B cell (primary cell): ENCODE measurements at regions not wholly inside any gene's neighbourhood (a gene's known extent, or its start where the extent isn't known, plus 50 kb on each side); places are given as distances from the start of the nearest gene placed in this dataset.

Experiments used
- ATAC-seq: fragments of 200-7000 bp; cut with Tn5 transposase; one replicate; pipeline ENCODE4 v1.10.0; 2021; ENCODE audit warnings: low read depth, mild to moderate bottlenecking, moderate number of reproducible peaks, moderate library complexity
- CTCF ChIA-PET: fragments of 350-600 bp; sonication (Branson Sonifier 250); formaldehyde crosslinking; loops from one replicate; lab custom pipeline; 2021; ENCODE audit warnings: antibody characterized with exemption, inconsistent platforms; lab: Charles Lee
- POLR2A ChIA-PET: fragments of 350-600 bp; sonication (Branson Sonifier 250); formaldehyde crosslinking; loops from one replicate; lab custom pipeline; 2021; ENCODE audit warnings: antibody characterized with exemption; lab: Charles Lee
- DNase-seq: peaks from one replicate; pipeline ENCODE4 v3.0.0; 2013
- H2AFZ ChIP-seq: 2 replicates; pipeline ENCODE4 v1.6.1; 2012; ENCODE audit warnings: mild to moderate bottlenecking, low read depth, low read length; ENCODE audit not compliant: insufficient read depth, poor library complexity, severe bottlenecking
- H3K27ac ChIP-seq, 2 donors: 1 replicate in 1 of 2; 2 replicates in 1 of 2; pipeline ENCODE4 v1.5.1; 2012 to 2013; ENCODE audit warnings: low read length in 2 of 2, mild to moderate bottlenecking in 2 of 2, moderate library complexity in 1 of 2
- H3K27me3 ChIP-seq, 4 experiments: fragments of 200-600 bp in 1 of 4; sonication (generic) in 1 of 4; replicated peaks in 1 of 4; 1 replicate in 2 of 4; 2 replicates in 2 of 4; pipeline versions ENCODE4 v1.6.1 to v1.7.0; 2013 to 2016; ENCODE audit warnings: low read length in 3 of 4, mild to moderate bottlenecking in 2 of 4, mixed read lengths in 1 of 4, moderate library complexity in 1 of 4; ENCODE audit not compliant: insufficient read depth in 4 of 4, control insufficient read depth in 3 of 4; ENCODE audit errors: control extremely low read depth in 1 of 4
- H3K36me3 ChIP-seq, 2 experiments: replicated peaks in 1 of 2; 1 replicate in 1 of 2; 2 replicates in 1 of 2; pipeline versions ENCODE4 v1.6.1 to v1.7.1; 2013; ENCODE audit warnings: low read length in 1 of 2; ENCODE audit not compliant: insufficient read depth in 2 of 2, control insufficient read depth in 1 of 2; ENCODE audit errors: control extremely low read depth in 1 of 2, extremely low read depth in 1 of 2
- H3K4me1 ChIP-seq, 2 donors: fragments of 200-600 bp in 1 of 2; sonication (generic) in 1 of 2; 1 replicate in 1 of 2; 2 replicates in 1 of 2; pipeline versions ENCODE4 v1.5.1 to v1.6.1; 2013 to 2017; ENCODE audit warnings: low read length in 2 of 2; ENCODE audit not compliant: control insufficient read depth in 2 of 2, insufficient read depth in 2 of 2
- H3K4me2 ChIP-seq: replicated peaks from 2 replicates; pipeline ENCODE3; 2012; ENCODE audit warnings: mild to moderate bottlenecking, low read depth, low read length; ENCODE audit not compliant: poor library complexity, severe bottlenecking
- H3K4me3 ChIP-seq, 5 experiments: fragments of 200-600 bp in 1 of 5; sonication (generic) in 1 of 5; 1 replicate in 3 of 5; 2 replicates in 2 of 5; pipeline versions ENCODE4 v1.5.1 to v1.7.0; 2011 to 2016; ENCODE audit warnings: low read length in 4 of 5, mild to moderate bottlenecking in 4 of 5, low read depth in 2 of 5, control low read depth in 1 of 5, moderate library complexity in 1 of 5; ENCODE audit not compliant: insufficient read depth in 1 of 5; ENCODE audit errors: control extremely low read depth in 1 of 5, extremely low read depth in 1 of 5
- H3K79me2 ChIP-seq: fragments of 200-600 bp; sonication (generic); one replicate; pipeline ENCODE4 v1.6.0; 2016; ENCODE audit warnings: low read length; ENCODE audit not compliant: control insufficient read depth, insufficient read depth
- H3K9ac ChIP-seq: fragments of 200-600 bp; sonication (generic); 2 replicates; pipeline ENCODE4 v1.6.1; 2017; ENCODE audit warnings: mild to moderate bottlenecking, low read length, moderate library complexity
- H3K9me3 ChIP-seq, 3 donors: one replicate each; pipeline versions ENCODE4 v1.6.1 to v1.7.1; 2013; ENCODE audit warnings: low read length in 2 of 3; ENCODE audit not compliant: control insufficient read depth in 2 of 3, insufficient read depth in 1 of 3; ENCODE audit errors: control extremely low read depth in 1 of 3
- H4K20me1 ChIP-seq: 2 replicates; pipeline ENCODE4 v1.6.0; 2012; ENCODE audit warnings: mild to moderate bottlenecking, low read length; ENCODE audit not compliant: insufficient read depth, control insufficient read depth, poor library complexity, severe bottlenecking
- H3K27ac Mint-ChIP-seq: one replicate; pipeline ENCODE4 v1.8.0; 2021; ENCODE audit warnings: mixed read lengths
- H3K27me3 Mint-ChIP-seq: one replicate; pipeline ENCODE4 v1.8.0; 2021; ENCODE audit warnings: mixed read lengths
- H3K4me1 Mint-ChIP-seq: one replicate; pipeline ENCODE4 v1.8.0; 2021; ENCODE audit warnings: mixed read lengths
- H3K4me3 Mint-ChIP-seq: one replicate; pipeline ENCODE4 v1.8.0; 2021; ENCODE audit warnings: mixed read lengths
- H3K9me3 Mint-ChIP-seq: one replicate; pipeline ENCODE4 v1.8.0; 2022; ENCODE audit warnings: mixed read lengths; ENCODE audit not compliant: insufficient read depth
- EZH2 ChIP-seq: IDR thresholded peaks from 2 replicates; pipeline ENCODE4 v1.6.1; 2012; ENCODE audit warnings: borderline replicate concordance, low read depth, mild to moderate bottlenecking, moderate library complexity, low read length; ENCODE audit not compliant: insufficient read depth, poor library complexity, severe bottlenecking
- WGBS: methylation state at CpG from one replicate; pipeline ENCODE4 v1.1.5; 2013; ENCODE audit warnings: missing lambda C conversion rate; ENCODE audit not compliant: insufficient coverage; 5-methylcytosine and 5-hydroxymethylcytosine counted together
- intact Hi-C: fragments of 100-400 bp; cut with micrococcal nuclease; formaldehyde crosslinking; loops from one replicate; pipeline ENCODE4 v1.10.0; 2022
- TF ChIP-seq, protein P1 (sequence below): fragments of 200-600 bp; IDR thresholded peaks from one replicate; pipeline ENCODE4 v1.8.0; 2022; ENCODE audit warnings: antibody characterized with exemption, mild to moderate bottlenecking

GRCh38 chr4:181650033-181650825, 593.0 kb upstream of the TENM3 start:
- Mint-ChIP-seq H3K27me3 (no peaks in the 10 kb centered on the region), H3K9me3 (peaks cover 2% of the 10 kb centered on the region)

DNA sequence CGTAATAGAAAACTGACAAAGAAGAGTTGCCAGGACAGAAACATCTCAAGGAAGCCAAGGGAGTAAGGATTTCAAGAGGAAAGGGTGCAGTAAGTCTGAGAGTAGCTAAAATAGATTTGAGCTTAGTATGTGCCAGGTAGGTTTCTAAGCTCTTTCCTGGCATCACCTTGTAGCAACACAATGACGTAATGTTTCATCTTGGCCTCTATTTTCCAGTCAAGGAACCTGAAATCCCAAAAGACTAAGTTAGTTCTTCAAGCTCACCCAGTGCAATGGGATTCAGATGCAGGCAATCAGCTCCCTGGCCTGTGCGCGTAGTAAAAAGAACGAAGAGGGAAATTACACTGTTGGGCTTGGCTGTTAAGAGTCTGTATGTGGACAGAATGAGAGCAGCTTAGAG, 586.5 kb upstream of the TENM3 start:
- H3K4me1 Mint-ChIP-seq: no peaks in the 10 kb centered on the region
- no peak overlapping the region for H3K4me3 Mint-ChIP-seq
- no peak for DNase-seq
- peaks cover 2% of the 10 kb centered on the region for H3K9me3 Mint-ChIP-seq
- ChIA-PET CTCF (no interaction called here), POLR2A (no interaction called here)
- Histone ChIP-seq H2AFZ (no peak overlapping the region), H3K4me2 (no peak overlapping the region), H3K9me3 (no peaks in the 10 kb centered on the region), H3K27ac (no peak overlapping the region), H3K36me3 (no peaks in the 10 kb centered on the region), H4K20me1 (no peaks in the 10 kb centered on the region), H3K9ac (no peak overlapping the region), H3K27me3 (no peaks in the 10 kb centered on the region), H3K79me2 (no peaks in the 10 kb centered on the region), H3K4me1 (no peaks in the 10 kb centered on the region), H3K4me3 (no peak overlapping the region)
- 95% methylated on average over 5 of the region's 5 CpGs for WGBS
- TF ChIP-seq, protein P1, sequence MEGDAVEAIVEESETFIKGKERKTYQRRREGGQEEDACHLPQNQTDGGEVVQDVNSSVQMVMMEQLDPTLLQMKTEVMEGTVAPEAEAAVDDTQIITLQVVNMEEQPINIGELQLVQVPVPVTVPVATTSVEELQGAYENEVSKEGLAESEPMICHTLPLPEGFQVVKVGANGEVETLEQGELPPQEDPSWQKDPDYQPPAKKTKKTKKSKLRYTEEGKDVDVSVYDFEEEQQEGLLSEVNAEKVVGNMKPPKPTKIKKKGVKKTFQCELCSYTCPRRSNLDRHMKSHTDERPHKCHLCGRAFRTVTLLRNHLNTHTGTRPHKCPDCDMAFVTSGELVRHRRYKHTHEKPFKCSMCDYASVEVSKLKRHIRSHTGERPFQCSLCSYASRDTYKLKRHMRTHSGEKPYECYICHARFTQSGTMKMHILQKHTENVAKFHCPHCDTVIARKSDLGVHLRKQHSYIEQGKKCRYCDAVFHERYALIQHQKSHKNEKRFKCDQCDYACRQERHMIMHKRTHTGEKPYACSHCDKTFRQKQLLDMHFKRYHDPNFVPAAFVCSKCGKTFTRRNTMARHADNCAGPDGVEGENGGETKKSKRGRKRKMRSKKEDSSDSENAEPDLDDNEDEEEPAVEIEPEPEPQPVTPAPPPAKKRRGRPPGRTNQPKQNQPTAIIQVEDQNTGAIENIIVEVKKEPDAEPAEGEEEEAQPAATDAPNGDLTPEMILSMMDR: no peak
- TF ChIP-seq EZH2: no peak
- no peaks in the 10 kb centered on the region for H3K27me3 Mint-ChIP-seq
- H3K27ac Mint-ChIP-seq: no peak overlapping the region
- intact Hi-C loops: no loop called here
- no peak for ATAC-seq

More at GRCh38 chr4:181650033-181650825, 593.0 kb upstream of the TENM3 start:
- Histone ChIP-seq H3K27me3 (no peaks in the 10 kb centered on the region), H3K9ac (no peak overlapping the region), H3K4me1 (no peaks in the 10 kb centered on the region), H2AFZ (no peak overlapping the region), H3K36me3 (no peaks in the 10 kb centered on the region), H3K4me2 (no peak overlapping the region), H3K79me2 (no peaks in the 10 kb centered on the region), H3K4me3 (no peak overlapping the region), H3K27ac (no peak overlapping the region), H3K9me3 (peaks cover 0 to 3% (median 0%) of the 10 kb centered on the region in 3 donors), H4K20me1 (no peaks in the 10 kb centered on the region)
- Mint-ChIP-seq H3K27ac (no peak overlapping the region), H3K4me3 (no peak overlapping the region), H3K4me1 (no peaks in the 10 kb centered on the region)
- no peak for ATAC-seq
- POLR2A ChIA-PET: no interaction called here
- CTCF ChIA-PET: no interaction called here
- WGBS: no CpG with 5 or more reads among the region's 4 CpGs
- intact Hi-C loops: no loop called here
- DNase-seq: no peak
- no peak for TF ChIP-seq EZH2
- TF ChIP-seq, protein P1: no peak
